HT-29 (cell line): ENCODE measurements at regions not wholly inside any gene's neighbourhood (a gene's known extent, or its start where the extent isn't known, plus 50 kb on each side); places are given as distances from the start of the nearest gene placed in this dataset.

Experiments
- DNase-seq: peaks from one replicate; pipeline ENCODE4 v3.0.0-alpha.2; 2015; ENCODE audit warnings: low spot score

DNA sequence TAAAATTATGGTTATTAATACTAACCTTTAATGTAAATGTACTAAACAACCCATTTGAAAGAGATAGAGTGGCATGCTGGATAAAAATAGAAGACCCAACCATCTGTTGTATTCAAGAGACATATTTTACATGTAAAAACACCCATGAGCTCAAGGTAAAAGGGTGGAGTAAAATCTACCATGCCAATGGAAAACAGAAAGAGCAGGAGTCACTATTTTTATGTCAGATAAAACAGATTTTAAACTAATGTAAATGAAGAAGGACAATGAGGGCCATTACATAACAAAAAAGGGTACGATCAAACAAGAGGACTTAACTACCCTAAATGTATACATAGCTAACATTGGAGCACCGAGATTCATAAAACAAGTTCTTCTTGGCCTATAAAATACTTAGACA lies 66.3 kb downstream of the ITM2A start:
- DNase-seq, result no peak

DNA sequence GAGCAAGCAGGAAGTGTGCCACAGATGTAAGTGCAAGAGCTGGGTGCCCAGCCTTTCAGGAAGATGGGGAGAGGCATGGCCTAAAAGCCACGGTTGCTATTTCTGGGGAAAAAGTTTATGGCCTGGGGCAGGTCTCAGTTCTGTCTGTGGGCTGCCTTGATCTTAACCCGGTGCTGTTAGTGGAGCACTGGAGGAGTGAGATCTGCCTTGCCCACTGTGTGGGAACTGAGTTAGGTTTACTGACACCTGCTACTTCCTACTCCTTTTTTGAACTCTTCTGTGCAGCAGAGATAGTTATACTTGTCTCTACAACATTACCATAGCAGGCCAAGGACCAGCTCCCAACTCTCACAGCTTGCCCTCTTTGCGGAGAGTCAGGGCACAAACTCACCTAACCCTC lies 76.5 kb downstream of the ITM2A start:
- DNase-seq, result no peak

DNA sequence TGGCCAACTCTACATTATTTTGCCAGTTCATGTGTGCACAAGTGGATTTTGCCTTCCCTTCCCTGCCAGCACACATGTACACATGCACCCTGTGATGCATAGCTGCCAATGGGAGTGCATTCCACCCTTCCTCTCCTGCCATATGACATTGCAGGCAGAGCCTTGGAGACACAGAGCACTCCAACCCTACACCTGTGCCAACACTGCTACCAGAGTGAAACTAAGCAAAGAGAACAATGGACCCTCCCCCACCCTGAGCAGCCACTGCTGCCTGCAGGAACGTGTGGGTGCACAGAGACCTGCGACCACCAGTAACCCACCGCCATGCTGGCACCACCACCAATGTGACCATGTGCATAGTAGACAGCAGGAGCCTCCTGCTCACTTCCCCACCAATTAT lies 78.4 kb downstream of the ITM2A start:
- no peak for DNase-seq

DNA sequence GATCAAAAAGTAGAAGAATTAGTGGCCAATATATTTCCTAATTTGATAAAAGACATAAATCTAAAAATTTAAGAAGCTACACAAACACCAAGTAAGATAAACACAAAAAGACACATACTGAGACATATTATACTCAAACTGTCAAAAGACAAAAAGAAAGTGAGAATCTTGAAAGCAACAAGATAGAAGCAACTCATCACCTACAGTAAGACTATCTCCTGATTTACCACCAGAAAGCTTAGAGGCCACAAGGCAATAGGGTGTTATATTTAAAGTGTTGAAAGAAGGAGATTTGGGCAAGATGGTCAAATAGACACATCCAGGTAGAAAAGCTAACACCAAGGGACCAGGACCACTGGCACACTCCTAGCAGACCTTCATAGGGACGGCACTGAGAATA lies 79.4 kb downstream of the ITM2A start:
- DNase-seq, result no peak

DNA sequence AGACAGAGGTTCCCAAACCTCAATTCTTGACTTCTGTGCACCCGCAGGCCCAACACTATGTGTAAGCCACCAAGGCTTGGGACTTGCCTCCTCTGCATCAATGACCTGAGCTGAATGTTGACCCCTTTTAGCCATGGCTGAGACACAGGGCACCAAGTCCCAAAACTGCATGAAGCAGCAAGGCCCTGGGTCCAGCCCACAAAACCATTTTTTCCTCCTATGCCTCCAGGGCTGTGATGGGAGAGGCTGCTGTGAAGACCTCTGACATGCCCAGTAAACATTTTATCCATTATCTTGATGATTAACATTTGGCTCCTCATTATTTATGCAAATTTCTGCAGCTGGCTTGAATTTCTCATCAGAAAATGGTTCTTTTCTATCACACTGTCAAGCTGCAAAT lies 85.4 kb downstream of the ITM2A start:
- DNase-seq, result no peak

DNA sequence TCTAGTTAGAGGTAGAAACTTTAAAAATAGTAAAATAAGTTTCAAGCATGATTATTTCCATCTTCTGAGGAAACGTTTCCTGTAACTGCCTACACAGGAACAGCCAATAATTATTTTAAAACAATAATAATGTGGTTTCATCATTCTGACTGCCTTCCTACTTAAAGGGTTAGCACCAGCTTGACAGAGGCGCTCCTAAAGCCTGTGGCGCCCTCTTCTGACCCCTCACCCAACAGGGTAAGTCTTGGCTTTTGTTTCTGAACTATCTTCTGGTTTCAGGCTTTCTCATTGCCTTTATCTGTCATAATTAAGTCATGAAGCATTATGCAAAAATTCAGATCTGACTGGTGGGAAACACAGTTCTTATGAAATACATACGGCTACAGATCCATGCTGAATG lies 96.7 kb downstream of the ITM2A start:
- DNase-seq, result peak; percentile 11

DNA sequence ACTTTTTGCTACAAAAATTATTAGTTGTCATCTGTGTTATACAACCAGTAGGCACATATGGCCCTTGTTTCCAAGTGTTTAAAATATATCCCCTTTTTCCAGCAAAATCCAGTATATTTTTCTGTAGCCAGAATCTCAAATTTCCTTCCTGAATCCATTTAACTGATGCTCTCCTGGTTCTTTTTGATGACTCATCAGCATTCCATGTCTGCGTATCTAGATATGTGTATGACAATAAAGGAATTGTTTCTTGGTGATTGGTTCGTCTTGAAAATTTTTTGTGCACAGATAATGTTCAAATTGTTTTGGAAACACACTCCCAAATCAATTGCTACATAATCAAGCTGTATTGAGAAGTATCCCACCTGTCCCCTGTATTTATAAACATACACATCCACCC lies 98.3 kb downstream of the ITM2A start:
- no peak for DNase-seq

DNA sequence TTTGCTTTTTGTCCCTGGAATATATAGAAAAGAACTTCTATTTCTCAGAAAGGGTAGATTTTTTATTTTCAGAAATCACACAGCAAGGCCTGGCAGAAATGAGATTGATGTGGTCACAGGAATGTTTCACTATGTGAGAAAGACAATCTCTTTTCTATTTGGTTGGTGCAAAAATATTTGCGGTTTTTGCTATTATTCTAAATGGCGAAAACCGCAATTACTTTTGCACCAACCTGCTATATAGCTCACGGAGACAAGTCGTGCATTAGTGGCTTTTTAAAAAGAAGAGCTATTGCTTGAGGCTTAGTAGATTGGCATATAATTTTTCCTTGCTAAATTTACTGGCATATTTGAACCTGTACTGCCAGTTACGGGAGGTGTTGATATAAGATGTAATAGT lies 100.4 kb downstream of the ITM2A start:
- no peak for DNase-seq

DNA sequence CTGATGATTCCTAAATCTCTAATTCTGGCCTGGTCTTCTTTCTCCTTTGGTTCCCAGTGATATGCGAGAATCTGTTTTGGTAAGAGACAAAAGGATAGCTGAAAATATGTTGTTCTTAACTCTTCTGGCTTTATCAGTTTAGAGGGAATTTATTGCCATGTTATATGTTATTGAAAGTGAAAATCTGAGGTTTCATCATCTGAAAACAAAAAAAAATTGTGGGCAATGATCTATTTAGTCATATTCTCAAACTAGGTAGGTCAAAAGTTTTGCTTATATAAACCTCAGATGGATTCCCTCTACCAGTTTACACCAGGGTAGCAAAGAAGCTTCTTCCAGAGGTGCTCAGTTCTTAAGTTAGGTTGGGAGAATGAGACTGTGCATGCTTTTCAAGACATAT lies 103.6 kb downstream of the ITM2A start:
- DNase-seq, result no peak

DNA sequence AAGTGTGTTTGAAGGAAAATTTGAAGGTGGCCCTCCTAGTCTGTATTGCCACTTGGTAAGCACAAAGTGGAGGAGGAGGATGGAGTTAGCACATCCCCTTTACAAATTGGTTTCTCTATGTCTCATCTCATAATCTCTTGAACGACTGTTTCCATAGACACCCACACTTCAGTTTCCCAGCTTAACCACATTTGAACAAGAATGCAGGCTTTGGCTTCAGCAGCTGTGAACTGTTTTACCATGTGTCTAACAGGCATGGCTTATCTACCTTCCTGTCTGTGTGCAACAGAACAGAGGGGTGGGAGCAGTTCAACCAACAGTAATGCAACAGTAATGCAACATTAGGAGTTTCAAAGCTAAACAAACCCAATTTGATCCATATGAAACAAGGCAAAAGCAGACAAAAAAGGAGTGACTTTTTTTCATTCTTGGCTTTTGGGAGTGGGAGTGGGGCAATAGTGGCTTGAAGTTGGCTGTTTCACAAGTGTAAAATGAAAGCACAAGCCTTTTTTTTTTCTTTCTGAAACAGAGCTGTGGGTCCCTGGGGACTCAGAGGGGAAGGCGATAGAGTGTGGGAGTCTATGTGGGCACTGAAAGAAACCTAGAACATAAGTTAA lies 108.0 kb downstream of the ITM2A start:
- DNase-seq, result no peak

DNA sequence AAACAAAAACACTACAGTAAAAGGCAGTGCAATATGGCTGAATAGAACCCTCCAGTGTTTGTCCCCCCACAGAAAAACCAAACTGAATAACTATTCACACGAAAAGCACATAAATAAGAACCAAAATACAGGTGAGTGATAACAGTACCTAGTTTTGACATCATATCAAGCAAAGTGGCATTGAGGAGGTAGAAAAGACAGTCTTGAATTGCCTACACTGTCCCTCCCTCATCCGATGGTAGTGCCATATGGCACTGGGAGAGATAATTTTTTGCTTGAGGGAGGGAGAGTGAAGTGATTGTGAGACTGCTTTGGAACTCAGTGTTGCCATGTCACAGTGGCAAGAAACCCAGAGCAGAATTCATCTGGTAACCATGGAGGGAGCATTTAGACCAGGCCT lies 99.2 kb downstream of the GPR174 start:
- DNase-seq, result no peak

DNA sequence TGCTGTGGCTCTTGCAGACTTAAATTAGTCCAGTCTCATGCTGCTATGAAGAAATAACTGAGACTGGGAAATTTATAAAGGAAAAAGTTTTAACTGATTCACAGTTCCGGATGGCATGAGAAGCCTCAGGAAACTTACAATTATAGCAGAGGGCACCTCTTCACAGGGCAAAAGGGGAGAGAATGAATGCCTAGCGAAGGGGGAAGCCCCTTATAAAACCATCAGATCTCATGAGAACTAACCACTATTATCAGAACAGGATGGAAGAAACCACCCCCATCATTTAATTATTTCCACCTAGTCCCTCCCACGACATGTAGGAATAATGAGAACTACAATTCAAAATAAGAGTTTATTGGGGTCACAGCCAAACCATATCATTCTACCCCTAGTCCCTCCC lies 91.4 kb downstream of the GPR174 start:
- DNase-seq, result no peak

DNA sequence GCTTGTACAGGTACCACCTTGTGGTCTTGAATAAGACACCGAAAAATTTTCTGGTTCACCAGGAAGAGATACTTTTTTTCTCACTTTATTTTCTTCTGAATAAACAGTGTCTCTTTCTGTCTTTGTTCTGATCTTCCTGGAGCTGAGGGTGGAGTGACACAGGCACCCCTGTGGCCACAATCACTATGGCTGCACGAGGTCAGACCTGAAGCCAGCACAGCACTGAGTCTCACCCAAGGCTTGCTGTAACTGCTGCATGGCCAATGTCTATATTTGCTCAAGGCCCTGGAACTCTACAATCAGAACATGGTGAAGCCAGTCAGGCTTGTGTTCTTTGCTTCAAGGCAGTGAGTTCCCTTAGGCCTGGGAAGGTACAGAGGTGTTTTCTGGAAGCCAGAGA lies 87.2 kb downstream of the GPR174 start:
- DNase-seq, result no peak
